NT2/D1 (cell line): ENCODE measurements at regions not wholly inside any gene's neighbourhood (a gene's known extent, or its start where the extent isn't known, plus 50 kb on each side); places are given as distances from the start of the nearest gene placed in this dataset.
"Not testable (repeated sequence)": the region's sequence is repeated elsewhere in the genome, so short reads cannot be mapped to it uniquely, and the experiment has no call there.

Experiments
- DNase-seq: peaks from one replicate; pipeline ENCODE4 v3.0.0-alpha.2; 2011; ENCODE audit warnings: low read depth, low spot score
- H3K27me3 ChIP-seq: 2 replicates; pipeline ENCODE4 v1.6.0; 2011; ENCODE audit warnings: mild to moderate bottlenecking; ENCODE audit not compliant: insufficient read length, insufficient read depth
- H3K36me3 ChIP-seq: 2 replicates; pipeline ENCODE4 v1.6.1; 2011; ENCODE audit warnings: mild to moderate bottlenecking, low read length, mixed read lengths; ENCODE audit not compliant: insufficient read depth, insufficient read length
- H3K4me1 ChIP-seq: 2 replicates; pipeline ENCODE4 v1.5.1; 2011; ENCODE audit not compliant: insufficient read depth, insufficient read length
- H3K4me3 ChIP-seq: 2 replicates; pipeline ENCODE4 v1.5.1; 2011; ENCODE audit warnings: low read depth; ENCODE audit not compliant: insufficient read length
- H3K9ac ChIP-seq: 2 replicates; pipeline ENCODE4 v1.6.0; 2011; ENCODE audit warnings: low read depth; ENCODE audit not compliant: insufficient read length
- H3K9me3 ChIP-seq: 2 replicates; pipeline ENCODE4 v1.5.1; 2011; ENCODE audit warnings: mild to moderate bottlenecking, low read length; ENCODE audit not compliant: insufficient read depth
- SUZ12 ChIP-seq: IDR thresholded peaks from 2 replicates; pipeline ENCODE4 v1.6.1; 2011; ENCODE audit not compliant: insufficient read length, insufficient read depth; ENCODE audit errors: extremely low read depth
- YY1 ChIP-seq: IDR thresholded peaks from 2 replicates; pipeline ENCODE4 v1.6.1; 2011; ENCODE audit not compliant: insufficient read length, insufficient read depth
- ZNF274 ChIP-seq: IDR thresholded peaks from 2 replicates; pipeline ENCODE4 v1.6.1; 2011; ENCODE audit warnings: mild to moderate bottlenecking, low read depth, low read length

GRCh38 chr13:44797685-44798084 is 191.6 kb downstream of the NUFIP1 start:
- Histone ChIP-seq H3K9ac (no peak overlapping the region), H3K4me1 (no peaks in the 10 kb centered on the region), H3K36me3 (no peaks in the 10 kb centered on the region), H3K27me3 (no peaks in the 10 kb centered on the region), H3K9me3 (no peaks in the 10 kb centered on the region), H3K4me3 (no peak overlapping the region)
- DNase-seq, result no peak
- TF ChIP-seq YY1, result no peak
- TF ChIP-seq ZNF274, result no peak
- TF ChIP-seq SUZ12, result no peak

GRCh38 chr13:44796597-44797490 is 192.4 kb downstream of the NUFIP1 start:
- Histone ChIP-seq H3K4me3 (no peak overlapping the region), H3K27me3 (no peaks in the 10 kb centered on the region), H3K4me1 (no peaks in the 10 kb centered on the region), H3K36me3 (no peaks in the 10 kb centered on the region), H3K9me3 (no peaks in the 10 kb centered on the region), H3K9ac (no peak overlapping the region)
- DNase-seq, result no peak
- TF ChIP-seq YY1, result no peak
- TF ChIP-seq SUZ12, result no peak
- no peak for TF ChIP-seq ZNF274

- DNase-seq, H3K9me3 ChIP-seq, H3K36me3 ChIP-seq, H3K9ac ChIP-seq, H3K4me1 ChIP-seq, H3K4me3 ChIP-seq, H3K27me3 ChIP-seq: not testable (repeated sequence)
Measured at GRCh38 chr13:44796039-44796438, 193.2 kb downstream of the NUFIP1 start.

GRCh38 chr13:44795176-44795575 is 194.1 kb downstream of the NUFIP1 start:
- H3K4me1 ChIP-seq, result no peaks in the 10 kb centered on the region
- TF ChIP-seq SUZ12 (no peak), YY1 (no peak), ZNF274 (no peak)
- no peak overlapping the region for H3K9ac ChIP-seq
- H3K27me3 ChIP-seq, result no peaks in the 10 kb centered on the region
- H3K36me3 ChIP-seq, result no peaks in the 10 kb centered on the region
- H3K4me3 ChIP-seq, result no peak overlapping the region
- 0 out of 2 replicates have a peak, but pooled peaks cover under 1% of the 10 kb centered on the region for H3K9me3 ChIP-seq
- DNase-seq, result no peak

- H3K36me3 ChIP-seq, result no peaks in the 10 kb centered on the region
- TF ChIP-seq YY1, result no peak
- TF ChIP-seq ZNF274, result no peak
- no peak for TF ChIP-seq SUZ12
- H3K9me3 ChIP-seq, result peaks cover 9% of the 10 kb centered on the region; the same call in 1 of the 2 replicates
- no peak overlapping the region for H3K4me3 ChIP-seq
- DNase-seq, result no peak
- H3K4me1 ChIP-seq, result no peaks in the 10 kb centered on the region
- H3K9ac ChIP-seq, result no peak overlapping the region
- H3K27me3 ChIP-seq, result no peaks in the 10 kb centered on the region
Measured at GRCh38 chr13:44792096-44792495, 197.2 kb downstream of the NUFIP1 start.

- H3K4me3 ChIP-seq, result no peak overlapping the region
- peaks cover 9% of the 10 kb centered on the region; the same call in 1 of the 2 replicates for H3K9me3 ChIP-seq
- H3K36me3 ChIP-seq, result no peaks in the 10 kb centered on the region
- no peak overlapping the region for H3K9ac ChIP-seq
- H3K4me1 ChIP-seq, result no peaks in the 10 kb centered on the region
- H3K27me3 ChIP-seq, result no peaks in the 10 kb centered on the region
- TF ChIP-seq YY1 (no peak), SUZ12 (no peak), ZNF274 (no peak)
- DNase-seq, result no peak
Measured at GRCh38 chr13:44790289-44790688, 199.0 kb downstream of the NUFIP1 start.

GRCh38 chr13:44787617-44788016 is 201.7 kb downstream of the NUFIP1 start:
- H3K36me3 ChIP-seq, result no peaks in the 10 kb centered on the region
- no peaks in the 10 kb centered on the region for H3K4me1 ChIP-seq
- TF ChIP-seq SUZ12 (no peak), YY1 (no peak), ZNF274 (no peak)
- DNase-seq, result no peak
- peaks cover 9% of the 10 kb centered on the region; the same call in 1 of the 2 replicates for H3K9me3 ChIP-seq
- no peak overlapping the region for H3K9ac ChIP-seq
- no peaks in the 10 kb centered on the region for H3K27me3 ChIP-seq
- no peak overlapping the region for H3K4me3 ChIP-seq
